GM23248 (cell line): ENCODE measurements at regions not wholly inside any gene's neighbourhood (a gene's known extent, or its start where the extent isn't known, plus 50 kb on each side); places are given as distances from the start of the nearest gene placed in this dataset.

Experiments used
- DNase-seq: peaks from one replicate; pipeline ENCODE4 v3.0.0-alpha.2; 2015
- H2AFZ ChIP-seq: fragments of 200-600 bp; sonication (generic); 2 replicates; pipeline ENCODE4 v1.6.1; 2016; ENCODE audit warnings: antibody characterized with exemption
- H3F3A ChIP-seq: fragments of 200-600 bp; sonication (generic); 2 replicates; pipeline ENCODE4 v1.6.1; 2016; ENCODE audit warnings: mild to moderate bottlenecking, antibody characterized with exemption, mixed run types; ENCODE audit not compliant: insufficient read depth
- H3K27ac ChIP-seq: fragments of 200-600 bp; sonication (generic); 2 replicates; pipeline ENCODE4 v1.5.1; 2016; ENCODE audit warnings: mild to moderate bottlenecking
- H3K27me3 ChIP-seq: fragments of 200-600 bp; sonication (generic); replicated peaks from 2 replicates; pipeline ENCODE4 v1.6.1; 2016; ENCODE audit warnings: mild to moderate bottlenecking; ENCODE audit not compliant: insufficient read depth
- H3K36me3 ChIP-seq: fragments of 200-600 bp; sonication (generic); 2 replicates; pipeline ENCODE4 v1.6.1; 2016; ENCODE audit warnings: low read depth, mild to moderate bottlenecking
- H3K4me1 ChIP-seq: fragments of 200-600 bp; sonication (generic); 2 replicates; pipeline ENCODE4 v1.6.1; 2016; ENCODE audit warnings: mild to moderate bottlenecking; ENCODE audit not compliant: insufficient read depth
- H3K4me2 ChIP-seq: fragments of 200-600 bp; sonication (generic); one replicate; pipeline ENCODE4 v1.6.1; 2016; ENCODE audit warnings: mild to moderate bottlenecking; ENCODE audit not compliant: unreplicated experiment
- H3K4me3 ChIP-seq: fragments of 200-600 bp; sonication (generic); 2 replicates; pipeline ENCODE4 v1.5.1; 2016; ENCODE audit warnings: mild to moderate bottlenecking
- H3K79me2 ChIP-seq: fragments of 200-600 bp; sonication (generic); 2 replicates; pipeline ENCODE4 v1.6.1; 2016; ENCODE audit warnings: mild to moderate bottlenecking; ENCODE audit not compliant: insufficient read depth
- H3K9ac ChIP-seq: fragments of 200-600 bp; sonication (generic); 2 replicates; pipeline ENCODE4 v1.6.1; 2016; ENCODE audit warnings: mild to moderate bottlenecking
- H3K9me2 ChIP-seq: fragments of 200-600 bp; sonication (generic); 2 replicates; pipeline ENCODE4 v1.6.1; 2016; ENCODE audit warnings: mixed run types, mild to moderate bottlenecking, moderate library complexity; ENCODE audit not compliant: insufficient read depth
- H3K9me3 ChIP-seq: fragments of 200-600 bp; sonication (generic); one replicate; pipeline ENCODE4 v1.6.1; 2017; ENCODE audit warnings: low read depth
- H4K20me1 ChIP-seq: fragments of 200-600 bp; sonication (generic); 2 replicates; pipeline ENCODE4 v1.6.0; 2016; ENCODE audit not compliant: insufficient read depth
- EZH2 ChIP-seq: fragments of 200-600 bp; sonication (generic); IDR thresholded peaks from 2 replicates; pipeline ENCODE4 v1.6.1; 2018; ENCODE audit warnings: antibody characterized with exemption, mild to moderate bottlenecking; ENCODE audit not compliant: insufficient read depth, poor library complexity, severe bottlenecking
- EZH2phosphoT487 ChIP-seq: fragments of 200-600 bp; sonication (generic); IDR thresholded peaks from 2 replicates; pipeline ENCODE4 v1.6.1; 2018; ENCODE audit warnings: antibody characterized with exemption, moderate library complexity, mild to moderate bottlenecking, low read depth; ENCODE audit not compliant: insufficient read depth
- WGBS, 2 experiments: methylation state at CpG; one replicate each; pipeline ENCODE4 v1.1.6; 2015 to 2017; ENCODE audit warnings: low lambda C conversion rate in 2 of 2, low coverage in 1 of 2; ENCODE audit errors: missing lambda C conversion rate in 2 of 2; 5-methylcytosine and 5-hydroxymethylcytosine counted together
- in situ Hi-C: fragments of 300-500 bp; cut with MboI; formaldehyde crosslinking; loops from 2 replicates; pipeline ENCODE4 v1.15.0; 2020

DNA sequence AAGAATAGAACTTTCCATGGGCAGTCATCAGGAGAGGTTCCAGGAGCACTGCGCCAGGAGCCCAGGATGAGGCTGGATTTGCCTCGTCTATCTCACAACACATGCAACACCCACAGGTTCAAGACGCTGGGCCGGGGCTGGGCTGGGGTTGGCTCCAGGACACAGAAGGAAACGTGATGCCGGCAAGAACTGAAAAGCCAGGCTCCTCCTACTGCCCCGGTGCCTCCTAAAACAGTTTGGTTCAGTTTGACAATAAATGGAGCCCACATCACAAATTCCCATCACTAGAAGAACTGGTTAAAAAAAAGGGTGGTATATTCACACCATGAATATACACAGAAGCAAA is 75.9 kb downstream of the INHBB start:
- Histone ChIP-seq H3K27me3 (peaks cover 37% of the 10 kb centered on the region), H3K27ac (no peak overlapping the region), H3K9me3 (no peaks in the 10 kb centered on the region), H3K79me2 (no peaks in the 10 kb centered on the region), H3K4me3 (no peak overlapping the region), H3K4me2 (no peak overlapping the region), H3K9ac (no peak overlapping the region), H3K4me1 (no peaks in the 10 kb centered on the region), H4K20me1 (no peaks in the 10 kb centered on the region), H2AFZ (no peak overlapping the region), H3K9me2 (no peaks in the 10 kb centered on the region), H3K36me3 (no peaks in the 10 kb centered on the region), H3F3A (no peaks in the 10 kb centered on the region)
- TF ChIP-seq EZH2phosphoT487 (no peak), EZH2 (no peak)
- no peak for DNase-seq
- in situ Hi-C loops: no loop called here
- WGBS, 2 experiments: 43 to 48% methylated on average over 7 of the region's 7 CpGs

DNA sequence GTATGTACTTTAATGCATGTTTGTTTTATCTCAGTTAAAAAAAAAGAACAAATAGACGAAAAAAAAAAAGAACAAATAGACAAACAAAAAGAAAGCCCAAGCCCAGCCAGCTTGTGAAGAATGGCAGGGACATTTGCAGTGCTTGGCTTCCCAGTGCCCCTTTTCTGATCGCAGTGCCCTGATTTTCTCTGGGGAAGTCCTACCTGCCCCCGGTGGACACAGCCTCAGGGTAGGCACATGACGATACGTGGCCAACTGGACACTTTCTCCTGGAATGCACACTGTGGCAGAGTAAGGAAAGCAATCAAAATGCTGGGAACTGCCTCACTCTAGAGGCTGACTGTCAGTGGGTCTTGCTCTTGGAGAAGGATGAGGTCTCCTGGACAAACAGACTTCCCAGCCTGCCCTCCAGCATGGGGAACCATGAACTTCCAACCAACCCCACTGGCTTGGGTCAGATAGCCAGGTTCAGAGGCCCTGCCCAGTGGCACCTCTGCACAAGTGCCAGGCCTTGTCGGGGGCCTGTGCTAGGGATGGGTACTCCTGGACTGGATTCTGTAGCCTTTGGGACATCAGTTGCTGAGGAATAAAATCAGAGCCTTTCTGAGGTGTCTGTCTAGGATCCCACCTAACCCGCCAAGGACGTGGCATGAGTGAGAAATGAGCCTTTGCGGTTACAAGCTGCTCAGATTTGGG is 76.7 kb downstream of the INHBB start:
- Histone ChIP-seq H3K9me3 (no peaks in the 10 kb centered on the region), H3F3A (no peaks in the 10 kb centered on the region), H3K27ac (no peak overlapping the region), H3K36me3 (no peaks in the 10 kb centered on the region), H3K9me2 (no peaks in the 10 kb centered on the region), H3K4me2 (no peak overlapping the region), H3K79me2 (no peaks in the 10 kb centered on the region), H3K27me3 (peaks cover 38% of the 10 kb centered on the region), H2AFZ (no peak overlapping the region), H3K9ac (no peak overlapping the region), H3K4me1 (no peaks in the 10 kb centered on the region), H3K4me3 (no peak overlapping the region), H4K20me1 (no peaks in the 10 kb centered on the region)
- 65 to 66% methylated on average over 9 of the region's 9 CpGs for WGBS, 2 experiments
- no peak for TF ChIP-seq EZH2phosphoT487
- TF ChIP-seq EZH2: no peak
- no peak for DNase-seq
- in situ Hi-C loops: no loop called here

DNA sequence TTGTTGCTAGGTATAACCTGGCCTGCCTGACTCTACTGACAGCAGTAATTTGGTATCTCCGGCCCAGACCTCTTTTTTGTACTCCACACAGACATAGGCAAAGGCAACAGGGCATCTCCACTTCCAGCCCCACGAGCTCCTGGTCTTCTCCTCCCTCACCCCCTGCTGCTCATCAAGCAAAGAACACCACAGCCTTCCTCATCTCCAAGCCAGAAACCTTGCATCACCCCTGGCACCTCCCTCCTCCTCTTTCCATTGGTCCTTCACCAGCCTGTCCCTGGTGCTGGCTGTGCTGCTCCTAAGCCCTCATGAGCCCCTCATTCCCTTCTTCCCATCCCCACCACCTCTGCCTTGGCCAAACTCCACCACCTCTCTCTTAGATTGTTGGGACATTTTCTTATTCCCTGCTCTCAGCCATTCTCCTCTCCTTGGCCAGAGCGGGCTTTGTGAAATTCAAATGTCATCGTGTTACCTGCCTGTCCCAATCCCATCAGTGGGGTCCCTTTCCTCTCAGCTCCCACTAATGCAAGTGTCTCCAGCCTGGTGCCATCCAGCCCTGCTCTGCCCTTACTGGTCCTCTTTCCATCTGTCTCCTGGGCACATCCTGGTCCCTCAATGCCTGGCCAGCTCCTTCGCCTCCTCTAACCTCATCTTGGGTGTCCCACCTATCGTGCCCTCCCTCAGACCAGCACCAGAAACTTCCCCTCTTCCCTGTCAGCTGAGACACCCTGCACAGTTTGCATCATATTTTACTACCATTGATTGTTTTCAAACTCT is 77.4 kb downstream of the INHBB start:
- no peak for DNase-seq
- no peaks in the 10 kb centered on the region for H3K4me1 ChIP-seq

DNA sequence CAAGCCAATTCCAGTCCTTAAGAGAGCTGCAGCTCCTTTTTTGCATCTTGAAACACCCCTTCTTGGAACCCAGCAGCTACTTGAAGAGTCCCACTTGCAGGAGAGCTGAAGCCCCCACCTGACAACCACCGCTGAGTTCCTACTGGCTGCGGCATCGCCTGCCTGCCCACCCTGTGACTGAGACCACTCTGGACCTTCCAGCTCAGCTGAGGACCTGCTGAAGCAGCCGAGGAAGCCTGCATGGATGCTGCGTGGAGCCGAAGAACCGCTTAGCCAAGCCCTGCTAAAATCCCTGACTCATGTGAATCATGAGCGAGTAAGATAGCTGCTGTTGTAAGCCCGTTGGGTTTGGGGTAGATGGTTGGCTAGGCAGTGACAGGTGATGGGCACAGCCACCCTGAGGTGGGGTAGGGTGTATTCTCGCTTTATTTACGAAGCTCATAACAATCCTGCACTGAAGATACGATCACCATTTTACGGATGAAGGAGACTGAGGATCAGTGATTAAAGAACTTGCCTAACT is 78.4 kb downstream of the INHBB start:
- Histone ChIP-seq H2AFZ (no peak overlapping the region), H3K4me2 (no peak overlapping the region), H3K79me2 (no peaks in the 10 kb centered on the region), H3K27me3 (peaks cover 32% of the 10 kb centered on the region), H3F3A (no peaks in the 10 kb centered on the region), H3K9me2 (no peaks in the 10 kb centered on the region), H3K9me3 (no peaks in the 10 kb centered on the region), H3K4me3 (no peak overlapping the region), H3K36me3 (no peaks in the 10 kb centered on the region), H3K27ac (no peak overlapping the region), H4K20me1 (no peaks in the 10 kb centered on the region), H3K4me1 (no peaks in the 10 kb centered on the region), H3K9ac (no peak overlapping the region)
- DNase-seq: no peak
- in situ Hi-C loops: no loop called here
- TF ChIP-seq EZH2 (no peak), EZH2phosphoT487 (no peak)
- 75% methylated on average over 13 of the region's 13 CpGs for WGBS, 2 experiments

More for the DNA sequence above, 77.4 kb downstream of the INHBB start:
- Histone ChIP-seq H3K4me3 (no peak overlapping the region), H3K36me3 (no peaks in the 10 kb centered on the region), H3K27me3 (peaks cover 34% of the 10 kb centered on the region), H3K79me2 (no peaks in the 10 kb centered on the region), H2AFZ (no peak overlapping the region), H3K9me2 (no peaks in the 10 kb centered on the region), H3K27ac (no peak overlapping the region), H4K20me1 (no peaks in the 10 kb centered on the region), H3K9me3 (no peaks in the 10 kb centered on the region), H3F3A (no peaks in the 10 kb centered on the region), H3K4me2 (no peak overlapping the region), H3K9ac (no peak overlapping the region)
- TF ChIP-seq EZH2: no peak
- WGBS, 2 experiments: 41 to 43% methylated on average over 6 of the region's 6 CpGs
- in situ Hi-C loops: no loop called here
